Transverse colon (tissue), 3 donors: ENCODE measurements at regions not wholly inside any gene's neighbourhood (a gene's known extent, or its start where the extent isn't known, plus 50 kb on each side); places are given as distances from the start of the nearest gene placed in this dataset.

ENCODE experiments used
- CTCF ChIP-seq, 5 experiments: fragments of 200-600 bp in 3 of 5; fragments of 450-650 bp in 2 of 5; sonication (generic) in 3 of 5; IDR thresholded peaks; 1 replicate in 2 of 5; 2 replicates in 3 of 5; pipeline ENCODE4 v1.5.1; 2016 to 2017; ENCODE audit warnings: antibody characterized with exemption in 5 of 5, inconsistent platforms in 3 of 5, mild to moderate bottlenecking in 2 of 5, moderate library complexity in 1 of 5
- EP300 ChIP-seq: sonication (generic); formaldehyde crosslinking; IDR thresholded peaks from one replicate; pipeline ENCODE4 v1.6.1; 2017; ENCODE audit warnings: antibody characterized with exemption, low read depth
- POLR2A ChIP-seq: fragments of 450-650 bp; IDR thresholded peaks from one replicate; pipeline ENCODE4 v1.6.1; 2016; ENCODE audit warnings: antibody characterized with exemption, mild to moderate bottlenecking, moderate library complexity

- TF ChIP-seq EP300, result no peak
- no peak for TF ChIP-seq POLR2A
- TF ChIP-seq CTCF (IDR thresholded peaks at IDR 0.05), result no peak
Measured at GRCh38 chr16:87134628-87134995, 182.6 kb downstream of the C16orf95 start.
